ENCODE measurements at regions not wholly inside any gene's neighbourhood (a gene's known extent, or its start where the extent isn't known, plus 50 kb on each side); places are given as distances from the start of the nearest gene placed in this dataset.
"Not testable (repeated sequence)": the region's sequence is repeated elsewhere in the genome, so short reads cannot be mapped to it uniquely, and the experiment has no call there.

DNA sequence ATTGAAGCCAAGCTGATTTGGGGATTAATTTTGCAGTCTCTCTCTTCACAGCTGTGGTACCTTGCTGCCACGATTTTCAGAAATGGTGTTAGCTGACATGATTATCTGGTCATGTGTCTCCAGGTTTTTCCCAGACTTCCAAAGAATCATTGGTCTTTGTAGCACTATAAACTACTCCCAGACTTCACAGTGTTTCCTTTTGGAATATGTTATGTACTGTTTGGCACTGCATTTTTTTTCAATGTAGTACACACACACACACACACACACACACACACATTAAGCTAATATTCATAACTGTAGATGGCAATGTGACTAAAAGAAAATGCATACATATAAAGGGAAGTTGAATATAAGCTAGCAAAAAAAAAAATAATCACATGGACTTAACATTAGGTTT is 856.6 kb upstream of the SPRY2 start:
- Histone ChIP-seq H3K4me1 (no peaks in the 10 kb centered on the region), H3K4me3 (no peak overlapping the region), H3K27ac (no peak overlapping the region), H3K27me3 (no peaks in the 10 kb centered on the region), H3K9ac (ENCODE audit: low read depth in 2 of 2, low read length in 2 of 2) (no peak overlapping the region), H3K36me3 (no peaks in the 10 kb centered on the region), H3K9me3 (no peaks in the 10 kb centered on the region)
- intact Hi-C loops (cut with DNase I), result no loop called here
- TF ChIP-seq, protein P1, sequence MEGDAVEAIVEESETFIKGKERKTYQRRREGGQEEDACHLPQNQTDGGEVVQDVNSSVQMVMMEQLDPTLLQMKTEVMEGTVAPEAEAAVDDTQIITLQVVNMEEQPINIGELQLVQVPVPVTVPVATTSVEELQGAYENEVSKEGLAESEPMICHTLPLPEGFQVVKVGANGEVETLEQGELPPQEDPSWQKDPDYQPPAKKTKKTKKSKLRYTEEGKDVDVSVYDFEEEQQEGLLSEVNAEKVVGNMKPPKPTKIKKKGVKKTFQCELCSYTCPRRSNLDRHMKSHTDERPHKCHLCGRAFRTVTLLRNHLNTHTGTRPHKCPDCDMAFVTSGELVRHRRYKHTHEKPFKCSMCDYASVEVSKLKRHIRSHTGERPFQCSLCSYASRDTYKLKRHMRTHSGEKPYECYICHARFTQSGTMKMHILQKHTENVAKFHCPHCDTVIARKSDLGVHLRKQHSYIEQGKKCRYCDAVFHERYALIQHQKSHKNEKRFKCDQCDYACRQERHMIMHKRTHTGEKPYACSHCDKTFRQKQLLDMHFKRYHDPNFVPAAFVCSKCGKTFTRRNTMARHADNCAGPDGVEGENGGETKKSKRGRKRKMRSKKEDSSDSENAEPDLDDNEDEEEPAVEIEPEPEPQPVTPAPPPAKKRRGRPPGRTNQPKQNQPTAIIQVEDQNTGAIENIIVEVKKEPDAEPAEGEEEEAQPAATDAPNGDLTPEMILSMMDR (IDR thresholded peaks at IDR 0.05), result no peak
- no peak for DNase-seq

DNA sequence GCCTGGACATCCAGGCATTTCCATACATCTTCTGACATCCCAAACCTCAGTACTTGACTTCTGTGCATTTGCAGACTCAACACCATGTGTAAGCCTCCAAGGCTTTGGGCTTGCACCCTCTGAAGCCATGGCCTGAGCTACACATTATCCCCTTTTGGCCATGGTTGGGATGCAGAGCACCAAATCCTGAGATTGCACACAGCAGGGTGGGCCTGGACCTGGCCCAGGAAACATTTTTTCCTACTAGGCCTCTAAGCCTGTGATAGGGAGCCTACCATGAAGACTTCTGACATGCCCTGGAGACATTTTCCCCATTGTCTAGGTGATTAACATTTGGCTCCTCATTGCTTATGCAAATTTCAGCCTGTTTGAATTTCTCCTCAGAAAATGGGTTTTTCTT is 853.4 kb upstream of the SPRY2 start:
- DNase-seq, result no peak
- H3K9ac ChIP-seq (ENCODE audit: low read depth in 2 of 2, low read length in 2 of 2), result no peak overlapping the region
- intact Hi-C loops (cut with DNase I), result no loop called here
- H3K9me3 ChIP-seq, result no peaks in the 10 kb centered on the region
- no peaks in the 10 kb centered on the region for H3K4me1 ChIP-seq
- no peak overlapping the region for H3K4me3 ChIP-seq
- no peaks in the 10 kb centered on the region for H3K27me3 ChIP-seq
- TF ChIP-seq, protein P1 (IDR thresholded peaks at IDR 0.05), result no peak
- no peaks in the 10 kb centered on the region for H3K36me3 ChIP-seq
- H3K27ac ChIP-seq, result no peak overlapping the region

DNA sequence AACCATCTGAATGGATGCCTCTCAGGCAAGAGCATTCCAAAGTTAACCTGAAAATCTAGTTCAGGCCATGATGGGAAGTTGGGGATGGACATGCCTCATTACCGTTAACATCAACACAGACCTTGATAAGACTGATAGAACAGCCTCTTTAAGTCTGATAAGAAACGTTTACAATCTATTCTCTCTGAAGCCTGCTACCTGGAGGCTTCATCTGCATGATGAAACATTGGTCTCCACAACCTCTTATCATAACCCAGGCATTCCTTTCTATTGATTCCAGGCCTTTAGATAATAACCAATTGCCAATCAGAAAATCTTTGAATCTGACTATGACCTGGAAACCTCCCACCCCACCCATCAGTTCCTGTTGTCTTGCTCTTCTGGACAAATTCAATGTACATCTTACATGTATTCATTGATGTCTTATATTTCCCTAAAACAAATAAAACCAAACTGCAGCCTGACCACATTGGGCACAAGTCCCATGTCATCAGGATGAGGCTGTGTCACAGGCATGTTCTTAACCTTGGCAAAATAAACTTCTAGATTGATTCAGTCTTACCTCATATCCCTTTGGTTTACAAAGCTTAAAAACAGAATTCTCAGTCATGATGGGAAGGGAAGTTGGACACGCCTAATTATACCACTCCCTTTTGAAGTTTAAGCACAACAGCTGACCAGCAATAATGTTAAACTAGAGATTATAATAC is 843.8 kb upstream of the SPRY2 start:
- no peak for DNase-seq
- H3K4me1 ChIP-seq, result no peaks in the 10 kb centered on the region
- no peaks in the 10 kb centered on the region for H3K27me3 ChIP-seq
- no peak overlapping the region for H3K27ac ChIP-seq
- no peak overlapping the region for H3K9ac ChIP-seq (ENCODE audit: low read depth in 2 of 2, low read length in 2 of 2)
- no peaks in the 10 kb centered on the region for H3K36me3 ChIP-seq
- H3K9me3 ChIP-seq, result no peaks in the 10 kb centered on the region
- intact Hi-C loops (cut with DNase I), result no loop called here
- TF ChIP-seq, protein P1 (IDR thresholded peaks at IDR 0.05), result no peak
- no peak overlapping the region for H3K4me3 ChIP-seq

DNA sequence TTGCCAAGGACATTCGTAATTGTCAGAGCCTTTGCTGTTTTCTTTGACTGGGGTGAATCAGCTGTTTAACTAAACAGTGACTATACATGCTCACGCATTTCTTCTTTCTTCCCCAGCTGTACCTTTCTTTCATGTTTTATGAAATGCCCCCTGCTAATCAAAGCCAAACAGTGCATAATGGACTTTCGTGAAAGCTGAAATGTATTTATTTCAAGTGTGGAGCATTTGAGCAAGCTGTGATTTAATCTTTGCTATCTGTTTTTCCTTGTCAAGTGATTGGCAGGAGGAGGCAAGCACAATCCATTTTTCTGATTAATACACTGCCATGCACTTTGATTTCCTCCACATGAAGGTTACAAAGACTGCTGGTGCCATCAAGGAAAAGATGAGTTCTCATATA is 831.7 kb upstream of the SPRY2 start:
- TF ChIP-seq, protein P1 (IDR thresholded peaks at IDR 0.05), result no peak
- intact Hi-C loops (cut with DNase I), result loop anchor here (5.0 kb wide), 1 partner anchor 310 kb away; no protein-coding TSS in a partner anchor
- H3K27ac ChIP-seq, result no peak overlapping the region
- H3K36me3 ChIP-seq, result no peaks in the 10 kb centered on the region
- no peaks in the 10 kb centered on the region for H3K9me3 ChIP-seq
- H3K4me3 ChIP-seq, result no peak overlapping the region
- no peak for DNase-seq
- no peak overlapping the region for H3K9ac ChIP-seq (ENCODE audit: low read depth in 2 of 2, low read length in 2 of 2)
- H3K27me3 ChIP-seq, result no peaks in the 10 kb centered on the region
- H3K4me1 ChIP-seq, result no peaks in the 10 kb centered on the region

DNA sequence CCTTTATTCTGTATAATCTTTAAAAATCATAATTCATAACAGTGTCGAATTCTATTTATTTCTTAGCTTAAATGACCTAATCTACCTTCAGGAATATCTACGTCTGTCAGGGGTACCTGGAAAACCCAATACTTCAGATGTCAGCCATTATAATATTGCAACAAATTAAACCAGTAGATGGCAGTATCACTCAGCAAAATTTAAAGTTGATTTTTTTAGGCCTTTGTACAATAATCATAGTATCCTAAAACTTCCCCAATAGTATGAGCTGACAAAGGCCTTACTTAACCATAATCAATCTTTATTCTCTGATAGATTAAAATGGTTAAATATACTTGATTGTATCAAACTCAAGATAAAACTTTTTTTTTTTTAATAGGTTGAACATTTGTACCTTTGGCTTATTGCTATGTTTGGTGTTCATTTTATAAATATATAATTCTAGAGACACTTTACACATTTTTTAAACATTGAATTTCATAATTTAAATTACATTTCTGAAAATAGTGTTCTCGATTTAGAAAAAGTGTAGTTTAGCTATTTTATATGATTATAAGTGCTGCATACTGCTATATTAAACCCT is 830.2 kb upstream of the SPRY2 start:
- no peaks in the 10 kb centered on the region for H3K27me3 ChIP-seq
- H3K9ac ChIP-seq (ENCODE audit: low read depth in 2 of 2, low read length in 2 of 2), result no peak overlapping the region
- H3K27ac ChIP-seq, result no peak overlapping the region
- DNase-seq, result no peak
- intact Hi-C loops (cut with DNase I), result loop anchor here (5.0 kb wide), 1 partner anchor 311 kb away; no protein-coding TSS in a partner anchor
- H3K36me3 ChIP-seq, result no peaks in the 10 kb centered on the region
- no peak overlapping the region for H3K4me3 ChIP-seq
- H3K9me3 ChIP-seq, result no peaks in the 10 kb centered on the region
- no peaks in the 10 kb centered on the region for H3K4me1 ChIP-seq
- TF ChIP-seq, protein P1 (IDR thresholded peaks at IDR 0.05), result peak; percentile 49

DNA sequence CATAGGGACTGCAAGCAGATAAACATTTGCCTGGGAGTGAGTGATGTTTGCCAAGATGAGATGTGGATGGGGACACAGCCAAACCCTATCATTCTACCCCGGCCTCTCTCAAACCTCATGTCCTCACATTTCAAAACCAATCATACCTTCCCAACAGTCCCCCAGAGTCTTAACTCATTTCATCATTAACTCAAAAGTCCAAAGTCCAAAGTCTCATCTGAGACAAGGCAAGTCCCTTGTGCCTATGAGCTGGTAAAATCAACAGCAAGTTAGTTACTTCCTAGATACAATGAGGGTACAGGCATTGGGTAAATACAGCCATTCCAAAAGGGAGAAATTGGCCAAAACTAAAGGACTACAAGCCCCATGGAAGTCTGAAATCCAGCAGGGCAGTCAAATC is 822.9 kb upstream of the SPRY2 start:
- H3K27me3 ChIP-seq; H3K4me1 ChIP-seq; intact Hi-C loops (cut with DNase I); H3K36me3 ChIP-seq; H3K27ac ChIP-seq; H3K4me3 ChIP-seq; H3K9me3 ChIP-seq; DNase-seq; H3K9ac ChIP-seq (ENCODE audit: low read depth in 2 of 2, low read length in 2 of 2): not testable (repeated sequence)

Data from colonic mucosa (tissue), 4 donors.